ENCODE measurements at regions not wholly inside any gene's neighbourhood (a gene's known extent, or its start where the extent isn't known, plus 50 kb on each side); places are given as distances from the start of the nearest gene placed in this dataset.

DNA sequence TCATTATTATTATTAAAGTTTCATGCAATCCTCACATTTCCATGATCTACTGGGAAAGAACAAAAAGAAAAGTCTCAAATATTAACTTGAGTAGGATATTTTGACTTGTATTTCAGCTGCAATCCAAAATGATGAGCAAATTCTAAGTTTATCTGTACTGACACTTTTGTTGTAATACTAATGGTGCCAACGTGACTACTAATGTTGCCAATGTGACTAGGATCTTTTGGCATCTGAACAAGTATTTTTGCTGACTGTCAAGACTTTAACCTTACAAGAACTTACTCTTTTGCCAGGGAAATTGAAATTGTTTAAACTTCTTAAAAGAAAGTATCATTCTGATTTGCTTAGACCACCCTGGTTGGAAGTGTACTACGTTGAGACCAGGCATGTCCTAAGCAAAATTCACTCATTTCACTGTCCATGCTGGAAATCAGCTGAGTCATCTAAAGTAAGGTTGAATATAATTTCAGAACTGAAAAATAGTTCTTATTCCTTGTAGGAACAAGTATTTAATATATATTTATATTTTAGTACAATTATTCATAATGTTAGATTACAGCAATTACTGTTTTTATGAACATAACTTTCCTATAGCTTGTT, 78.5 kb upstream of the LYZL1 start:
- TF ChIP-seq, protein P1, sequence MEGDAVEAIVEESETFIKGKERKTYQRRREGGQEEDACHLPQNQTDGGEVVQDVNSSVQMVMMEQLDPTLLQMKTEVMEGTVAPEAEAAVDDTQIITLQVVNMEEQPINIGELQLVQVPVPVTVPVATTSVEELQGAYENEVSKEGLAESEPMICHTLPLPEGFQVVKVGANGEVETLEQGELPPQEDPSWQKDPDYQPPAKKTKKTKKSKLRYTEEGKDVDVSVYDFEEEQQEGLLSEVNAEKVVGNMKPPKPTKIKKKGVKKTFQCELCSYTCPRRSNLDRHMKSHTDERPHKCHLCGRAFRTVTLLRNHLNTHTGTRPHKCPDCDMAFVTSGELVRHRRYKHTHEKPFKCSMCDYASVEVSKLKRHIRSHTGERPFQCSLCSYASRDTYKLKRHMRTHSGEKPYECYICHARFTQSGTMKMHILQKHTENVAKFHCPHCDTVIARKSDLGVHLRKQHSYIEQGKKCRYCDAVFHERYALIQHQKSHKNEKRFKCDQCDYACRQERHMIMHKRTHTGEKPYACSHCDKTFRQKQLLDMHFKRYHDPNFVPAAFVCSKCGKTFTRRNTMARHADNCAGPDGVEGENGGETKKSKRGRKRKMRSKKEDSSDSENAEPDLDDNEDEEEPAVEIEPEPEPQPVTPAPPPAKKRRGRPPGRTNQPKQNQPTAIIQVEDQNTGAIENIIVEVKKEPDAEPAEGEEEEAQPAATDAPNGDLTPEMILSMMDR (conservative IDR thresholded peaks at IDR 0.05; ENCODE audit: low read depth, low read length), result no peak
- no peak for TF ChIP-seq EZH2 (IDR thresholded peaks at IDR 0.05; ENCODE audit: borderline replicate concordance, low read depth, low read length, poor library complexity, severe bottlenecking)

Data from A673 (cell line).